Fibroblast of upper back skin (primary cell): ENCODE measurements at regions not wholly inside any gene's neighbourhood (a gene's known extent, or its start where the extent isn't known, plus 50 kb on each side); places are given as distances from the start of the nearest gene placed in this dataset.
"Not testable (repeated sequence)": the region's sequence is repeated elsewhere in the genome, so short reads cannot be mapped to it uniquely, and the experiment has no call there.

Source experiments
- DNase-seq: peaks from one replicate; pipeline ENCODE4 v3.0.0-alpha.2; 2013

DNA sequence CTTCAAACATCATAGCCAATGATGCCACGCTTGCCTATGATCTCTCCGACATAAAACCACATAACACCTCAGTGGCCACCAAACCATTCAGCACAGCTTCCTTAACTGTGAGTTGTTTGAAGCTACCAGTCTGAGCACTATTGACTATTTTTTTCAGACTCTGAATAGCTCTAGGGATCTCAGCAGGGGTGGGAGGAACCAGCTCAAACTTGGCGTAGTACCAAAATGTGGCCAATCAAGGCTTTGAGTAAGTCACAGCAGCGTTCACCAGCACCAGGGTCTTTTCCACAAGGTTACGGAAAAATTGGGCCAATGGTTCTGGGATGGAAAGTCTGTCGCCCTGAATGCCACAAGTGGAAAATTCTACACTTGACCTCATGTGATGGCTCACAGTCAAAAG, 70.6 kb downstream of the SMPDL3A start:
- DNase-seq: no peak

DNA sequence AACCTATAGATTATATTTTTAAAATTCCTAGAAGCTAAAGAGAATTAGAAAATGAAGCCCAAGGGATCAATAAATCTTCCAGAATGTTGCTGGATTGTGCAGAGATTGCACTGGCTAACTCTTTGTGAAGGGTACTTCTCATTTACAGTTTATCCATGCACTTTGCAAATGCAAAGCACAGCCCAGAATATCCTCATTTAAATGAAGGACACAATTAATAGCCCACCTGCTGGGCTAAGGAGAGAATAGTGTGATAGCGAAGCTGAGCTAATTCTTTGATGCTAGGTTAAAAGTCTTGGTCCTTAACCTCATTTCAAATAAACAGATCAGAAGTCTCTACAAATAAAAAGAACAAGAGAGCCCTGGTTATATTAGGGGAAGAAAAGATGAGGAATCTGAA, 72.5 kb downstream of the SMPDL3A start:
- no peak for DNase-seq

DNA sequence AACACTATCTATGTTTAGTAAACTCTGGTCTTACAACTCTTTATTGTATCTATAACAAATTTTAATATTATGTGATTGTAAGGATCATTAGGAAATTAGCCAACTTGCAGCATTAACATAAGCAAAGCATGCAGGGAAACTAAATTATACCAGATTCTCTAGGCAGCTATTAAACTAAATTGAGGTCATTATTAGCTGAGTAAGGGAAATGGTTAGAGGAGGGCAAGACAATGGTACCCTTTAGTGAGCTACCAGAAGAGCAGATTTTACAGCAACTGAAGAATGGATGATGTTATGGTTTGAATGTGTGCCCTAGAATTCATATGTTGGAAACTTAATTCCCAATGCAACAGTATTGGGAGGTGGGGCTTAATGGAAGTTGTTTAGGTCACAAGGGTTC, 79.1 kb downstream of the SMPDL3A start:
- no peak for DNase-seq

DNA sequence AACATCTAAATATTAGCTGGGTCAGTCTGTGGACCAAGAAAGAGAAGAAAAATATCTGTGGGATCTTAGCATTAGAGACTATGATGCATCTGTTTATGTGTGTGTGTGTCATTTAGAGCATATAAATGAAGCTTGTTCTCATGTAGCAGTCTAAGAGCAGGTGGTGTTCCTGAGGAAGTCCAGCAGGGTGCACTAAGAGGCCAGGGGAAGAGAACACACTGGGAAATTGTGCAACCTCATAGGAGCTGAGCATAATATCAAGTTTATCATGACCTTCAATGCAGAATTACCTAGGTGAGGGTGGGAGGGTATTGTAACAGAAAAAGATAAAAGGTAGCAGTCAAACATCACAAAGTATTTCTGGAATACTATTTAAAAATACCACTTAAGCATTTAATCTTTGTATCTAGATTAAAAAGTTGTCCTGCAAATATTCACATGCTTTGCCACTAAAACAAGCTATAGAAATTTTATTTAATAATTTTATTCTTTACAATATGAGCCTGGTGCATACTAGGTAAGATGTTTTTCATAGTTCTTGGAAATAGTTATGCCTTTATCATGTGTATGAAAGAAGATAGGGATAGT, 80.5 kb downstream of the SMPDL3A start:
- peak; percentile 41 for DNase-seq

DNA sequence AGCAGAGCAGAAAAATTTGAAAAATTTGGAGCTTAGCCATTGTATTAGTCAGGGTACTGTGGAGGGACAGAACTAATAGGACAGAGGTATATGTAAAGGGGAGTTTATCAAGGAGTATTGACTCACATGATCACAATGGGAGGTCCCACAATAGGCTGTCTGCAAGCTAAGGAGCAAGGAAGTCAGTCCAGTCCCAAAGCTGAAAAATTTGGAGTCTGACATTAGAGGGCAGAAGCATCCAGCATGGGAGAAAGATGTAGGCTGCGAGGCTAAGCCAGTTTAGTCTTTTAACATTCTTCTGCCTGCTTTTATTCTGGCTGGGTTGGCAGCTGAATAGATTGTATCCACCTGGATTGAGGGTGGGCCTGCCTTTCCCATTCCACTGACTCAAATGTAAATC, 82.0 kb downstream of the SMPDL3A start:
- peak; percentile 19 for DNase-seq

DNA sequence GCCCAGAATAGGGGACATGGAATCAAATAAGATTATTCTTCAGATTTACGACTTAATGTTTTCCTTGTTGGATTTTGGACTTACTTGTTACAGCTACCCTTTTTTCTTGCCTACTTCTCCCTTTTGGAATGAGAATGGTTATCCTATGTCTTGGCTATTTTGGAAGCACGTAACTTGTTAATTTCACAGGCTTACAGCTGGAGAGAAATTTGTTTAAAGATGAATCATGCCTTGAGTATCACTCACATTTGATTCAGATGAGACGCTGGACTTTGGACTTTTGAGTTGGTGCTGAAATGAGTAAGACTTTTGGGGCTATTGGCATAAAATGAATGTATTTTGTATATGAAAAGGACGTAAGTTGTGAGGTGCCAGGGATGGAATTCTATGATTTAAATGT, 83.3 kb downstream of the SMPDL3A start:
- no peak for DNase-seq

DNA sequence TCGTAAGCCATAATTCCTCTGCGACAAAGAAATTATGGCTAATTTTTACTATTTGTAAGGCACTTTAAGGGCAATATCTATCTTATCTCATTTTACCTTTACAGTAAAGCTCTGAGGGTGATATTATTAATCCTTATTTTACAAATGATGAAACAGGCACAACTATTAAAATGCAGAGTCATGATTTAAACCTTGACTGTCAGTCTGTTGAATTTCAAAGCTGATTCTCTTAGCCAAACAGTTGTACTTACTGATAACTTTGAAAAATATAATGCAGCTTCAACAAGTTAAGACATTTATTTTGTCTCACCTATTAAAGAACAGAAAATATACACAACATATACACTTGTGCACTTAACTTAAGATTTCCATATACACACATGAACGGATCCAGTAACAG, 88.2 kb downstream of the SMPDL3A start:
- no peak for DNase-seq

DNA sequence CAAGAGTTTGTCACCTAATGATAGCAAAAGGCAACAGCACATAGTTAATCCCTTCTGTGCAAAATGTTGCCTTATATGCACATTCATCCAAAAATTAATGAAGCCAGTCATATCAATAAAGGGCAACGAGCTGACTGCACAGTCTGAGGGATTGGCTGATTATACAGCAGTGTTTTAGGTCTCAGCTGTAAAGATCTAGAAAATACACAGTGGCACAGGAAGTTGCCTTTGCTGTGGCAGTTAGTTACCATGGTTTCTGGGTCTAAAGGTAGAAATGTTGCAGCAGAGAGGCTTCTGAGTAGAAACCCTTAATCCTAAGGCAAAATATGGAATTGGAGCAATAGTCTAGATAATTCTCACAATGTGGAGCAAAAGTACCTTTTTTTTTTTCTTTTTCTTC, 89.7 kb downstream of the SMPDL3A start:
- no peak for DNase-seq

DNA sequence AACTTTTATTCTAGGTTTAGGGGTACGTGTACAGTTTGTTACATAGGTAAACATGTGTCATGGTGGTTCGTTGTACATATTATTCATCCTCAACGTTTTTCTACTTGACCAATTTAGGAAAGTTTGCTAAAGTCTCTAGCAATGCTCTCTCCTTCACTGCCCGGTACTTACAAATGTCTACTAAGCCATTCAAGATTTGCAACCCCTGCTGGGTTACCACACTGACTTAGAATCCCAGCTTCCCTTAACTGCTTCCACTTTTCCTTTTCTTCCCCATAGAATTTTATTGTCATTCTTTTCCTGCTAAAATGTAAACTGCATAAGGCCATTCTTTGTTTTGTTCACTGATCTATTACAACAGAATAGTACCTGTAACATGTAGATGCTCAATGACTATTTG, 97.4 kb downstream of the SMPDL3A start:
- no peak for DNase-seq

DNA sequence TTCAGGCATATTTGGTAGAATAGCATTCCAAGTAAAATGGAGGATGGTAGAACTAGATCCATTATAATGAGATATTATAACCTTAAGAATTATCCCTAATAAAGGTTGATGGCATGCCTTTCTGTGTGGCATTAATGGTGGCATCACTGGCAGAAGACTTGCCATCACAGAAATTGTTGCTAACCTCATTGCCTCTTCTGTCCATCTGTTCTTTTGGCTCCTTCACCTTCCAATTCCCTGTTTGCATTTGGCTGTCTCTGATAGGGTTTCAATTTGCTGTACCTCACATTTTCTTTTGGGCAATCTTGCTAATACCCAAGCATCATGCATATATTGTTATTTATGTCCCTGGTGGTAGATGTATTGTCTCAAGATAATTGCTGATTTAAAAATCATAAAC, 98.9 kb downstream of the SMPDL3A start:
- no peak for DNase-seq

DNA sequence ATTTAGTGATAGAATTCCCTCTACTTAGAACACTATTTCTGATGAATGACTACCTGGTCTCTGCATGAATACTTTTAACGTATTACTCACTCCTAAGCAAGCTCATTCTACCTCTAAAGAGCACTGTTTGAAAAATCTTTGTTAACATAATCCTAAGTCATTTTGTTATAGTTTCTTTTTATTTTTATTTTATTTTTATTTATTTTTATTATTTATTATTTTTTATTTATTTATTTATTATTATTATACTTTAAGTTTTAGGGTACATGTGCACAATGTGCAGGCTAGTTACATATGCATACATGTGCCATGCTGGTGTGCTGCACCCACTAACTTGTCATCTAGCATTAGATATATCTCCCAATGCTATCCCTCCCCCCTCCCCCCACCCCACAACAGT, 99.6 kb downstream of the SMPDL3A start:
- not testable (repeated sequence) for DNase-seq

DNA sequence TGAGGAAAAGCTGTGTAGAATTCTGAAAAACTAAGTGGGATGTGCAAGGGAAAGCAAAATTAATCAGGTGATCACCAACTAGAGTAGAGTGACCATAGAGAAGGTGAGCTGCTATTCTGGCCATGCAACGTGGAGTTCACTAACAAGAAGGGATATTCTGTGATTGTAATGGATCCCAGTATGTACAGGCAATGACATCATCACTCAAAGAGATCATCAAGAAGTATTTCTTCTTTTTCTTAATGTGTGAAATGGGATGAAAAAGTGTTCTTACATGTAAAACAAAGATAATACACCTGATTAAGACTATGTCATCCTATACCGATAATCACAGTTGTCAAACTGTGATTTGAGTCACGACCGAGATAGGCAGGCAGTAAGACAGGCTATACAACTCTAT, 101.2 kb downstream of the SMPDL3A start:
- no peak for DNase-seq

DNA sequence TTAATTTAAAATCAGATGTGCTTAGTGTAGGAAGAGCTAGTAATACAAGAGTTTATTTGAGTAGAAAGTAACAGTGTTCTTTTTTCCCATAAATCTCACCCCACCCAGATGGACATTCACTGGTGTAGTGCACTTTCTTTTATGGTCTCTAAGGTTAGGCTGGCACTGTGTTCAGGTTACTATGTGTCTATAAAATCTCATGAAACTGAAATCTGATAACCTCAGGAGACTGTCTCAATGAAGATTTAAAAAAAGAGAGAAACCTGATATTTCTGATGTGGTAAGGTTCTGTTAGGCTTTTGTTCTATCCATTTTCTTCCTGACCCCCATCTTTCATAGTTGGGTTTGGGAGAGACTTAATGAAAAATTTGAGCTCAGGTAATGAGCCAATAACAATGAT, 101.2 kb upstream of the CLVS2 start:
- no peak for DNase-seq

DNA sequence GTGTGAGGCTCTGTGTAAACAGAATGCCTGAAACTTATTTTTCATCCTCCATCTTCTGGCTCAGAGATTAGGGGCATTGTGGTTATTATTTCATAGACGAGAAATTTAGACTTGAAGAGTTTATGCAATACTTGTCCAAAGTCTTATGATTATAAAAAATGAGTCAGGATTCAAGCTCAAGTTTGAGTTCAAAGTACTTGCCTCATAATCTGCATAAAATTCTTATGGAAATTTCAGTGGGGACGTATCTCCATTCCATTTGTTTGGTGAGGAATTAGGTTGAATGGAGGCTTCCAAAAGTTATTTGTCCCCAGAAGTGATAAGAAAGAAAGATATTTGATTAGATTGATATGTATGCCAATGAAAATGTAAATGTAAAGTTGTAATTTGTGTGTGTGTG, 93.7 kb upstream of the CLVS2 start:
- no peak for DNase-seq

DNA sequence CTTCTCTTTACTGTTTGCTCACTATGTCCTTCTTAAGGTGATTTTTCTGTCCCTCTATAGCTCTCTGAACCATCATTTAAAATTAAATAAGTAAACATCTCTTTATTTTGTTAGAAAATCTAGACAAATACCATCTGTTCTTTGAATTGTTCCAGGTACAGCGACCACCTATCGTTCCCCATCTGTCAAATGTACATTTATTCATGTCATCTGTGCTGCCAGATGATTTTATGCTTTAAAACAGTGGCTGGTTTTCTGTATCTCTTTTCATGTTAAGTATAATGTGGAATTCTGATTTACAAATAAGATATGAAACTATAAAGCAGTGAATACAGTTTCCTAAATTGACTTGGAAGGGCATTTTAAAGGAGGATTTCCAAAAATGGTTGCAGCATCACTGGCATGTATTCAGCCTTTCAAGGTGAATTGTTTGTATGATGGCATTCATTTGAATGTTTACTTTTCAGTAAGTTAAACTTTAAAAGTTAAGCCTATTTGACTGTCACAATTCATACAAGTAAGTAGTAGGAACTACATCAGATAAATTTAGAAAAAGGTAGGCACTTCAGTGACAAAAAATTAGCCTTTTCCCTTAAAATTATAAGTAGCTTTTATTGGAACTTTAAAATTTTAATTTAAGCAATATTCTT, 92.6 kb upstream of the CLVS2 start:
- no peak for DNase-seq

DNA sequence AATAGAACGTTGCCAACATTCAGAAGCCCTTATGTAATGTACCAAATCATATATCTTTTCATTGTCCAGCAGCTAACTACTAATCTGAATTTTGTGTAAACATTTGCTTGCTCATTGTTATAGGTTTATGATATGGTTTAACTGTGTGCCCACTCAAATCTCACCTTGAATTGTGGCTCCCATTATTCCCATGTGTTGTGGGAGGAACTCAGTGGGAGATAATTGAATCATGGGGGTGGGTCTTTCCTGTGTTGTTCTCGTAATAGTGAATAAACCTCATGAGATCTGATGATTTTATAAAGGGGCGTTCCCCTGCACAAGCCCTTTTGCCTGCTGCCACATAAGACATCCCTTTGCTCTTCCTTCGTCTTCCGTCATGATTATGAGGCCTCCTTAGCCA, 91.9 kb upstream of the CLVS2 start:
- no peak for DNase-seq

DNA sequence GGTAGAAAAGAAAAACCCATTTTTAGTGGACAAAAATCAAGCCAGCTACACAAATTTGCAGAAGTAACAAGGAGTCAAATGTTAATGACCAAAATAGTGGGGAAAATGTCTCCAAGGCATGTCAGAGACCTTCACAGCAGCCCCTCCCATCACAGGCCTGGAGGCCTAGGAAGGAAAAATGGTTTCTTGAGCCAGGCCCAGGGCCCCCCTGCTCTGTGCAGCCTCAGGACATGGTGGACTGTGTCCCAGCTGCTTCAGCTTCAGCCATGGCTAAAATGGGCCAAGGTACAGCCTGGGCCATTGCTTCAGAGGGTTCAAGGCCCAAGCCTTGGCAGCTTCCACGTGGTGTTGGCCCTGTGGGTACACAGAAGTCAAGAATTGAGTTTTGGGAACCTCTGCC, 82.5 kb upstream of the CLVS2 start:
- no peak for DNase-seq

DNA sequence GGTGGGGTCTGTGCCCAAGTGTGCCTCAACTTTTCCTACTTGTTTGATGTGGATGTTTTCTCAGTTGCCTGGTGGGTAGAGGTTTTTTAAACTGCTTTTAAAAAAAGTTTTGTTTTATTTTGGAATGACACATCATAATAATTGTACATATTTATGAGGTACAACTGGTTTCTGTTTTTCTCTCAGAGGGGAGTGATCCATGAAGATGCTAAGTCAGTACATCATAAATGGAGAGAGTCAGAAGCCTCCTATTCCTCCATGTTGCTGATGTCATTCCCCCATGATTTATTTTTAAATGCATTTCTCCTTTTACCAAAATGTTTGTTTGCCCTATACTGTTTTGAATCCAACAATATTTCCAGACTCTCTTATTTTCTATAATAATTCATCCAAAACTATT, 77.3 kb upstream of the CLVS2 start:
- DNase-seq: no peak

DNA sequence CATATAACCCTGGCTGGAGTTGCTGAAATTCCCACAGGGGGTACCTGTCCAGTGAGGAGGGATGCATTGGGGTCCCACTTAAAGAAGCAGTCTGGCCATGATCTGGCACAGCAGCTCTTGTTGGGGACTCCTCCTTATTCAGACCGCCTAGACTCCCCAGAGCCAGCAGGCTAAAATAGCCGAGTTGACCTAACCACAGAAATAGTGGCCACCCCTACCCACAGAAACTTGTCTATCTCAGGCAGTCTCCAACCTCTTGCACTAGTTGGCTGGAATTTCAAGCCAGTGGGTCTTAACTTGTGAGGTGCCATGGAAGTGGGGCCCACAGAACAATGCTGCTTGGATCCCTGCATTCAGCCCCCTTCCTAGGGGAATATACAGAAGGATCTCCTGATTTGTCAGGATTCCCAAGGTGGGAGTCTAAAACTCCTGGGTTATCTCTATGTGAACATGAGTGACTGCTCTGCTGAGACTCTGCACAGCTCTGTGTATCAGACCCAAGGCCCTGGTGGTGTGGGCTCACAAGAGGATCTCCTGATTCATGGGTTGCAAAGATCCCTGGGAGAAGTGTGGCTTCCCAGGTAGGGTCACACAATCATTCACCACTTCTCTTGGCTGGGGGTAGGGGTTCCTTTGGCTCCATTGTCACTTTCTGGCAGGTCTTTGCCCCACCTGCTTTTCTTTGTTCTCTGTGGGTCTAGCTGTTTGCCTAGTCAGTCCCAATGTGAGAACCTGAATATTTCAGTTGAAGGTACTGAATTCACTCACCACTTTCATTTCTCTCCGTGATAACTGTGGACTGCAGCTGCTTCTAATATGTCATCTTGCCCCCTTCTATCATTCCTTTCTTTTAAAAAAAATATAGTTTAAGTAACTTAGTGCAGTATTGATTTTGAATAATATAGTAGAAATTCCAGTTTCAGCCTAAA, 65.5 kb upstream of the CLVS2 start:
- no peak for DNase-seq

DNA sequence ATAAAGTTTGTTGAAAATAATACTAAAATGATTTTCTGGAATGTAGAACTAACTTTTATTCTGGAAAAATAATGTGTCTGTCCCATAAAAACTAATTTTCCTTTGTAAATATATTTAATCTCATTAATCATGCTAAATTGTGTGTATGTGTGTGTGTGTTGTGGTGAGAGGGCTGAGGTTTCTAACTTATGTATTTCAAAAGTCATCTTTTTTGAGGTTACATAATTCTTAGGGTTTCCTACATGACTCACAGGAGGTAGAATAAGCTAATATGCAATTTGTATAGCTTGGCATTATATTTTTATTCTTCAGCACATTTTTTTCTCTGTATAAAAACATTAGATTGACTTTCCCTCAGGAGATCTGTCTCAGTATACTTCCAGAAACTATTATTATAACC, 64.1 kb upstream of the CLVS2 start:
- DNase-seq: no peak

DNA sequence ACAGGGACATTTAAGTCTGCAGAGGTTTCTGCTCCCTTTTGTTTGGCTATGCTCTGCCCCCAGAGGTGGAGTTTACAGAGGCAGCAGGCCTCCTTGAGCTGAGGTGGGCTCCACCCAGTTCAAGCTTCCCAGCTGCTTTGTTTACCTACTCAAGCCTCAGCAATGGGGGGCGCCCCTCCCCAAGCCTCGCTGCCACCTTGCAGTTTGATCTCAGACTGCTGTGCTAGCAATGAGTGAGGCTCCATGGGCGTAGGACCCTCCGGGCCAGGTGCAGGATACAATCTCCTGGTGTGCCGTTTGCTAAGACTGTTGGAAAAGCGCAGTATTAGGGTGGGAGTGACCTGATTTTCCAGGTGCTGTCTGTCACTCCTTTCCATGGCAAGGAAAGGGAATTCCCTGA, 51.1 kb upstream of the CLVS2 start:
- not testable (repeated sequence) for DNase-seq
